CD14-positive monocyte (primary cell): ENCODE measurements at regions not wholly inside any gene's neighbourhood (a gene's known extent, or its start where the extent isn't known, plus 50 kb on each side); places are given as distances from the start of the nearest gene placed in this dataset.

Experiments
- DNase-seq, 3 donors: peaks; one replicate each; pipeline ENCODE4 v3.0.0-alpha.2; 2011 to 2022
- H2AFZ ChIP-seq: 2 replicates; pipeline ENCODE4 v1.6.0; 2012; ENCODE audit warnings: mild to moderate bottlenecking, low read depth, low read length, inconsistent platforms; ENCODE audit not compliant: insufficient read depth, poor library complexity, severe bottlenecking
- H3K27ac ChIP-seq, 2 donors: 1 replicate in 1 of 2; 2 replicates in 1 of 2; pipeline ENCODE4 v1.5.1; 2012 to 2013; ENCODE audit warnings: low read length in 2 of 2, control low read depth in 1 of 2, inconsistent platforms in 1 of 2, low read depth in 1 of 2, mild to moderate bottlenecking in 1 of 2
- H3K27me3 ChIP-seq, 2 donors: one replicate each; pipeline versions ENCODE4 v1.6.0 to v1.6.1; 2011 to 2013; ENCODE audit warnings: low read length in 2 of 2; ENCODE audit not compliant: control insufficient read depth in 2 of 2, insufficient read depth in 2 of 2
- H3K36me3 ChIP-seq, 2 donors: replicated peaks in 1 of 2; 1 replicate in 1 of 2; 2 replicates in 1 of 2; pipeline versions ENCODE4 v1.5.1 to v1.6.1; 2012 to 2013; ENCODE audit warnings: low read length in 2 of 2, control low read depth in 1 of 2, inconsistent platforms in 1 of 2, mild to moderate bottlenecking in 1 of 2; ENCODE audit not compliant: insufficient read depth in 2 of 2, control insufficient read depth in 1 of 2
- H3K4me1 ChIP-seq, 2 donors: 1 replicate in 1 of 2; 2 replicates in 1 of 2; pipeline versions ENCODE4 v1.5.1 to v1.6.1; 2012 to 2013; ENCODE audit warnings: low read length in 2 of 2, control low read depth in 1 of 2, inconsistent platforms in 1 of 2, mild to moderate bottlenecking in 1 of 2, moderate library complexity in 1 of 2; ENCODE audit not compliant: insufficient read depth in 2 of 2, control insufficient read depth in 1 of 2
- H3K4me2 ChIP-seq: replicated peaks from 2 replicates; pipeline ENCODE3; 2012; ENCODE audit warnings: low read length, moderate library complexity, mild to moderate bottlenecking; ENCODE audit not compliant: poor library complexity, severe bottlenecking; ENCODE audit errors: extremely low read depth
- H3K4me3 ChIP-seq, 3 experiments: fragments of 200-600 bp in 1 of 3; sonication (generic) in 1 of 3; replicated peaks in 1 of 3; 1 replicate in 2 of 3; 2 replicates in 1 of 3; pipeline ENCODE4 v1.5.1; 2011 to 2013; ENCODE audit warnings: low read length in 3 of 3, mild to moderate bottlenecking in 3 of 3, control low read depth in 2 of 3, low read depth in 2 of 3, inconsistent platforms in 1 of 3, moderate library complexity in 1 of 3
- H3K79me2 ChIP-seq: 2 replicates; pipeline ENCODE4 v1.6.0; 2012; ENCODE audit warnings: mild to moderate bottlenecking, control low read depth, inconsistent platforms, low read length, moderate library complexity; ENCODE audit not compliant: insufficient read depth
- H3K9ac ChIP-seq: 2 replicates; pipeline ENCODE4 v1.6.0; 2017; ENCODE audit warnings: low read length, mild to moderate bottlenecking; ENCODE audit not compliant: insufficient read depth, poor library complexity, severe bottlenecking
- H3K9me3 ChIP-seq, 2 donors: replicated peaks in 1 of 2; 1 replicate in 1 of 2; 2 replicates in 1 of 2; pipeline versions ENCODE4 v1.5.1 to v1.6.1; 2012 to 2013; ENCODE audit warnings: low read length in 2 of 2, control low read depth in 1 of 2; ENCODE audit not compliant: control insufficient read depth in 1 of 2, insufficient read depth in 1 of 2
- H4K20me1 ChIP-seq: 2 replicates; pipeline ENCODE4 v1.6.0; 2012; ENCODE audit warnings: mild to moderate bottlenecking, low read length, control low read depth, moderate library complexity; ENCODE audit not compliant: insufficient read depth
- H3K27ac Mint-ChIP-seq, 7 donors: one replicate each; pipeline ENCODE4 v1.8.0; 2020; ENCODE audit warnings: mild to moderate bottlenecking in 7 of 7, mixed read lengths in 7 of 7, moderate library complexity in 6 of 7, inconsistent platforms in 2 of 7
- H3K27me3 Mint-ChIP-seq, 3 donors: one replicate each; pipeline ENCODE4 v1.8.0; 2021 to 2022; ENCODE audit warnings: low read depth in 3 of 3, mild to moderate bottlenecking in 3 of 3, mixed read lengths in 3 of 3, moderate library complexity in 3 of 3, inconsistent platforms in 1 of 3
- H3K36me3 Mint-ChIP-seq, 2 donors: one replicate each; pipeline ENCODE4 v1.8.0; 2020; ENCODE audit warnings: mixed read lengths in 2 of 2, inconsistent platforms in 1 of 2, mild to moderate bottlenecking in 1 of 2
- H3K4me1 Mint-ChIP-seq: one replicate; pipeline ENCODE4 v1.8.0; 2020; ENCODE audit warnings: mild to moderate bottlenecking, mixed read lengths
- H3K4me3 Mint-ChIP-seq, 2 donors: one replicate each; pipeline ENCODE4 v1.8.0; 2020; ENCODE audit warnings: mild to moderate bottlenecking in 2 of 2, mixed read lengths in 2 of 2, moderate library complexity in 1 of 2
- H3K9me3 Mint-ChIP-seq, 7 donors: one replicate each; pipeline ENCODE4 v1.8.0; 2020 to 2022; ENCODE audit warnings: mixed read lengths in 7 of 7, mild to moderate bottlenecking in 6 of 7, moderate library complexity in 6 of 7, inconsistent platforms in 2 of 7
- WGBS: methylation state at CpG from one replicate; pipeline ENCODE4 v1.1.5; 2013; ENCODE audit warnings: missing lambda C conversion rate; ENCODE audit not compliant: insufficient coverage; 5-methylcytosine and 5-hydroxymethylcytosine counted together
- intact Hi-C, 2 donors: fragments of 100-400 bp; cut with micrococcal nuclease; formaldehyde crosslinking; loops; one replicate each; pipeline versions ENCODE4 v1.15.0 to v1.15.1; 2023
- TF ChIP-seq, protein P1 (sequence below): fragments of 200-600 bp; IDR thresholded peaks from one replicate; pipeline ENCODE4 v1.8.0; 2022; ENCODE audit warnings: antibody characterized with exemption, mild to moderate bottlenecking

DNA sequence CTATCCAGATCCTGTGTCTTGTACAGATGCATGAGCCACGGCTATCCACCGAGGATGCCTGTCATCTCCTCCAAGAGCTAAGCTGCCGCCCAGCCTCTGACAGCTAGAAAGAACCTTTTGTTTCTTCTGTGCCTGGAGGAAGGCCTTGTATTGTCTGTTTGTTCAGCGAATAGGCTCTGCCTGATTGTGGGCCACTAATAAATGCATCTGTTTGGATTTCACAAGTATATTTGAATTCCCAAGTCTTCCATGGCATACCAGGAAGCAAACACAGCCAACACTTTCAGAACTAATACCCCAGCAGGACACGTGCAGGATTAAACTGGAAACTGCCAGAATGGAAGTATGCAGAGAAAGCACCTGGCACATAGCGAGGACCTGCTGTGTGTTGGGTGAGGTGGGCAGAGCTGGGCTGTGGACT is 92.7 kb upstream of the NEURL1B start:
- peaks cover 8% of the 10 kb centered on the region for H3K4me1 Mint-ChIP-seq
- TF ChIP-seq, protein P1, sequence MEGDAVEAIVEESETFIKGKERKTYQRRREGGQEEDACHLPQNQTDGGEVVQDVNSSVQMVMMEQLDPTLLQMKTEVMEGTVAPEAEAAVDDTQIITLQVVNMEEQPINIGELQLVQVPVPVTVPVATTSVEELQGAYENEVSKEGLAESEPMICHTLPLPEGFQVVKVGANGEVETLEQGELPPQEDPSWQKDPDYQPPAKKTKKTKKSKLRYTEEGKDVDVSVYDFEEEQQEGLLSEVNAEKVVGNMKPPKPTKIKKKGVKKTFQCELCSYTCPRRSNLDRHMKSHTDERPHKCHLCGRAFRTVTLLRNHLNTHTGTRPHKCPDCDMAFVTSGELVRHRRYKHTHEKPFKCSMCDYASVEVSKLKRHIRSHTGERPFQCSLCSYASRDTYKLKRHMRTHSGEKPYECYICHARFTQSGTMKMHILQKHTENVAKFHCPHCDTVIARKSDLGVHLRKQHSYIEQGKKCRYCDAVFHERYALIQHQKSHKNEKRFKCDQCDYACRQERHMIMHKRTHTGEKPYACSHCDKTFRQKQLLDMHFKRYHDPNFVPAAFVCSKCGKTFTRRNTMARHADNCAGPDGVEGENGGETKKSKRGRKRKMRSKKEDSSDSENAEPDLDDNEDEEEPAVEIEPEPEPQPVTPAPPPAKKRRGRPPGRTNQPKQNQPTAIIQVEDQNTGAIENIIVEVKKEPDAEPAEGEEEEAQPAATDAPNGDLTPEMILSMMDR, result no peak
- Histone ChIP-seq H3K9ac (no peak overlapping the region), H3K27me3 (no peaks in the 10 kb centered on the region), H2AFZ (no peak overlapping the region), H3K4me1 (peaks cover 5 to 6% of the 10 kb centered on the region in 2 donors), H4K20me1 (no peaks in the 10 kb centered on the region), H3K4me3 (no peak overlapping the region), H3K79me2 (no peaks in the 10 kb centered on the region), H3K36me3 (no peaks in the 10 kb centered on the region), H3K9me3 (no peaks in the 10 kb centered on the region), H3K4me2 (no peak overlapping the region), H3K27ac (no peak overlapping the region)
- peaks cover 0 to 2% (median 0%) of the 10 kb centered on the region in 7 donors for H3K9me3 Mint-ChIP-seq
- no peak overlapping the region for H3K27ac Mint-ChIP-seq
- intact Hi-C loops, result no loop called here
- WGBS, result 97% methylated on average over 4 of the region's 6 CpGs
- no peaks in the 10 kb centered on the region for H3K36me3 Mint-ChIP-seq
- peaks cover 1 to 7% (median 5%) of the 10 kb centered on the region in 3 donors for H3K27me3 Mint-ChIP-seq
- no peak for DNase-seq
- no peak overlapping the region for H3K4me3 Mint-ChIP-seq

DNA sequence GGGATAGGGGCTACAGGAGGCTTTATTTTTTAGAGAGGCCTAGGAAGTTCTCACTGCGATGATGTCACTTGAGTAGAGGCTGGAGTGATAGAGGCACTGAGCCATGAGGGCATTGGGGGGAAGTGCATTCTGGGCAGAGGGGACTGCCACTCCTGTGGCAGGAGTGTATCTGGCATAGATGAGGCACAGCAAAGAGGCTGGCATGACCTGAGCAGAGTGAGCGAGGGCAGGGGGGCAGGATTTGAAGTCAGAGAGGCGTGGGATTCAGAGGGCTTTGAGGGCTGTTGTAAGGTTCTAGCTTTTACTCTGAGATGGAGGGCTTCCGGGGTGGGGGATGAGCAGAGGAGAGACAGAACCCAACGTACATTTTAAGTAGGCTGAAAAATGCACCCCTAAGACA is 91.9 kb upstream of the SH3PXD2B start:
- peaks cover 1 to 8% (median 7%) of the 10 kb centered on the region in 3 donors for H3K27me3 Mint-ChIP-seq
- Histone ChIP-seq H3K9me3 (no peaks in the 10 kb centered on the region), H2AFZ (no peak overlapping the region), H3K27ac (no peak overlapping the region), H4K20me1 (no peaks in the 10 kb centered on the region), H3K4me1 (peaks cover 5 to 6% of the 10 kb centered on the region in 2 donors), H3K36me3 (no peaks in the 10 kb centered on the region), H3K27me3 (no peaks in the 10 kb centered on the region), H3K79me2 (no peaks in the 10 kb centered on the region), H3K4me3 (no peak overlapping the region), H3K4me2 (no peak overlapping the region), H3K9ac (no peak overlapping the region)
- peaks cover 0 to 2% (median 0%) of the 10 kb centered on the region in 7 donors for H3K9me3 Mint-ChIP-seq
- TF ChIP-seq, protein P1, result no peak
- peaks cover 6% of the 10 kb centered on the region for H3K4me1 Mint-ChIP-seq
- DNase-seq, result no peak
- no peak overlapping the region for H3K4me3 Mint-ChIP-seq
- intact Hi-C loops, result no loop called here
- no peak overlapping the region for H3K27ac Mint-ChIP-seq
- no peaks in the 10 kb centered on the region for H3K36me3 Mint-ChIP-seq
- WGBS, result 100% methylated on average over 1 of the region's 5 CpGs
